MM.1S (cell line): ENCODE measurements at regions not wholly inside any gene's neighbourhood (a gene's known extent, or its start where the extent isn't known, plus 50 kb on each side); places are given as distances from the start of the nearest gene placed in this dataset.

Experiments used
- EZH2 ChIP-seq: fragments of 300-600 bp; sonication (generic); optimal IDR thresholded peaks from 2 replicates; pipeline ENCODE3; 2017; ENCODE audit warnings: low read depth, mild to moderate bottlenecking, antibody characterized with exemption, low read length, mixed read lengths
- TF ChIP-seq, protein P1 (sequence below): fragments of 300-600 bp; sonication (generic); IDR thresholded peaks from 2 replicates; pipeline ENCODE4 v1.5.1; 2016; ENCODE audit warnings: antibody characterized with exemption, low read length, mixed read lengths

DNA sequence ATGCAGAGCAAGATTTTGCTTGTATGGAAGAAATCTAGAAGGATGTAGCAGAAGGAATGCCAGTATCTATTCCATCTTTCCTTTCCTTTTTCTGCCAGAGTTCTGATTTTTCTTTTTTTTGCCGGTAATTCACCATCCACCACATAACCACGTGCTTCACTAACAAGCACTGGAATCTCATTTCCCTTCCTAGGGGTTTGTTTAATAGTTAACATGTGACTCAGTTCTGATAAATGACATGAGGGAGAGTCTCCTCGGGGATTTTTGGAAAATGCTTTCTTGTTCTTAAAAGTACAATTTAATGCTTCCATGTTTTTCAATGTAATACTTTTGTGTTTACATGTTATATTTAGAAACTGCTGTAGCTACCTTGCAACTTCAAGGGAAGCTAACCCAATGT is 590.2 kb downstream of the SH2D4B start:
- TF ChIP-seq, protein P1, sequence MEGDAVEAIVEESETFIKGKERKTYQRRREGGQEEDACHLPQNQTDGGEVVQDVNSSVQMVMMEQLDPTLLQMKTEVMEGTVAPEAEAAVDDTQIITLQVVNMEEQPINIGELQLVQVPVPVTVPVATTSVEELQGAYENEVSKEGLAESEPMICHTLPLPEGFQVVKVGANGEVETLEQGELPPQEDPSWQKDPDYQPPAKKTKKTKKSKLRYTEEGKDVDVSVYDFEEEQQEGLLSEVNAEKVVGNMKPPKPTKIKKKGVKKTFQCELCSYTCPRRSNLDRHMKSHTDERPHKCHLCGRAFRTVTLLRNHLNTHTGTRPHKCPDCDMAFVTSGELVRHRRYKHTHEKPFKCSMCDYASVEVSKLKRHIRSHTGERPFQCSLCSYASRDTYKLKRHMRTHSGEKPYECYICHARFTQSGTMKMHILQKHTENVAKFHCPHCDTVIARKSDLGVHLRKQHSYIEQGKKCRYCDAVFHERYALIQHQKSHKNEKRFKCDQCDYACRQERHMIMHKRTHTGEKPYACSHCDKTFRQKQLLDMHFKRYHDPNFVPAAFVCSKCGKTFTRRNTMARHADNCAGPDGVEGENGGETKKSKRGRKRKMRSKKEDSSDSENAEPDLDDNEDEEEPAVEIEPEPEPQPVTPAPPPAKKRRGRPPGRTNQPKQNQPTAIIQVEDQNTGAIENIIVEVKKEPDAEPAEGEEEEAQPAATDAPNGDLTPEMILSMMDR = no peak
- TF ChIP-seq EZH2 = no peak
